GM12878 (cell line): ENCODE measurements at regions not wholly inside any gene's neighbourhood (a gene's known extent, or its start where the extent isn't known, plus 50 kb on each side); places are given as distances from the start of the nearest gene placed in this dataset.

ENCODE experiments used
- ATAC-seq: fragments of 200-7000 bp; cut with Tn5 transposase; 3 replicates; pipeline ENCODE4 v1.9.1; 2020; ENCODE audit warnings: mild to moderate bottlenecking, moderate library complexity
- BruUV-seq: library from RNA; stranded (reverse); fragments of 400-500 nt; replicated peaks from 2 replicates; lab custom pipeline; 2021; lab: Mats Ljungman, UMichigan
- CTCF ChIA-PET: fragments of 300-600 bp; sonication (Branson Sonifier 250); formaldehyde crosslinking; extraction: SDS; loops from one replicate; lab custom pipeline; 2021; ENCODE audit warnings: inconsistent platforms; lab: Yijun Ruan, JAX
- POLR2A ChIA-PET: fragments of 350-600 bp; formaldehyde crosslinking; extraction: SDS; loops from one replicate; lab custom pipeline; 2021; ENCODE audit warnings: inconsistent platforms; lab: Charles Lee
- RAD21 ChIA-PET: fragments of 300-600 bp; sonication (Branson Sonifier 250); formaldehyde crosslinking; loops from one replicate; lab custom pipeline; 2023; ENCODE audit warnings: antibody characterized with exemption; ENCODE audit not compliant: unreplicated experiment; lab: Charles Lee
- SMC1A ChIA-PET: fragments of 300-600 bp; sonication (Branson Sonifier 250); formaldehyde crosslinking; loops from one replicate; lab custom pipeline; 2023; ENCODE audit not compliant: unreplicated experiment, uncharacterized antibody; lab: Charles Lee
- DNase-seq: peaks from one replicate; pipeline ENCODE4 v3.0.0-alpha.2; 2011; ENCODE audit warnings: low read depth, low spot score
- FAIRE-seq: peaks from 3 replicates; lab custom pipeline; 2011; peaks lifted over from hg19 to GRCh38; lab: Jason Lieb, UNC
- H2AFZ ChIP-seq: 2 replicates; pipeline ENCODE4 v1.6.0; 2011; ENCODE audit warnings: low read depth, low read length, control low read depth; ENCODE audit not compliant: control insufficient read depth
- H3K27ac ChIP-seq: 2 replicates; pipeline ENCODE4 v1.5.1; 2011; ENCODE audit warnings: control low read depth; ENCODE audit not compliant: control insufficient read depth, insufficient read depth
- H3K27me3 ChIP-seq, 2 experiments: replicated peaks in 1 of 2; 2 replicates each; pipeline versions ENCODE4 v1.6.0 to v1.6.1; 2011; ENCODE audit warnings: low read length in 1 of 2; ENCODE audit not compliant: control insufficient read depth in 2 of 2, insufficient read depth in 2 of 2
- H3K36me3 ChIP-seq, 2 experiments: 2 replicates each; pipeline ENCODE4 v1.5.1; 2011; ENCODE audit warnings: low read length in 1 of 2; ENCODE audit not compliant: control insufficient read depth in 2 of 2, insufficient read depth in 2 of 2
- H3K4me1 ChIP-seq: 2 replicates; pipeline ENCODE4 v1.6.1; 2011; ENCODE audit warnings: mild to moderate bottlenecking, low read length, moderate library complexity, mixed read lengths; ENCODE audit not compliant: control insufficient read depth, insufficient read depth
- H3K4me2 ChIP-seq: 2 replicates; pipeline ENCODE4 v1.6.0; 2011; ENCODE audit warnings: control low read depth; ENCODE audit not compliant: control insufficient read depth, insufficient read depth
- H3K4me3 ChIP-seq: fragments of 200-600 bp; sonication (generic); 2 replicates; pipeline ENCODE4 v1.5.1; 2016
- H3K79me2 ChIP-seq: 2 replicates; pipeline ENCODE4 v1.6.0; 2011; ENCODE audit warnings: low read length; ENCODE audit not compliant: control insufficient read depth, insufficient read depth
- H3K9ac ChIP-seq: 2 replicates; pipeline ENCODE4 v1.8.0; 2011; ENCODE audit warnings: low read length, control low read depth, mixed read lengths; ENCODE audit not compliant: control insufficient read depth, insufficient read depth
- H3K9me3 ChIP-seq: replicated peaks from 3 replicates; pipeline ENCODE4 v1.5.1; 2011; ENCODE audit warnings: mild to moderate bottlenecking, low read length; ENCODE audit not compliant: control insufficient read depth, insufficient read depth
- H4K20me1 ChIP-seq: 2 replicates; pipeline ENCODE4 v1.6.0; 2011; ENCODE audit not compliant: control insufficient read depth, insufficient read depth
- CHD1 ChIP-seq: IDR thresholded peaks from 2 replicates; pipeline ENCODE4 v1.6.1; 2012; ENCODE audit warnings: low read depth, low read length, improper control_type of control experiment
- KLF5 ChIP-seq: fragments of 450-650 bp; IDR thresholded peaks from 2 replicates; pipeline ENCODE4 v1.6.1; 2014; ENCODE audit warnings: mild to moderate bottlenecking; ENCODE audit not compliant: partially characterized antibody
- MTA3 ChIP-seq: IDR thresholded peaks from 2 replicates; pipeline ENCODE4 v1.6.1; 2012; ENCODE audit warnings: low read length, inconsistent platforms, borderline replicate concordance
- NR2C1 ChIP-seq: fragments of 450-650 bp; IDR thresholded peaks from 2 replicates; pipeline ENCODE4 v1.6.1; 2017; ENCODE audit warnings: antibody characterized with exemption, mild to moderate bottlenecking, moderate library complexity
- PAX8 ChIP-seq: fragments of 450-650 bp; IDR thresholded peaks from 2 replicates; pipeline ENCODE4 v1.6.1; 2017; ENCODE audit warnings: mild to moderate bottlenecking, moderate library complexity
- RAD51 ChIP-seq: fragments of 450-650 bp; IDR thresholded peaks from 2 replicates; pipeline ENCODE4 v1.6.1; 2016; ENCODE audit warnings: moderate library complexity, mild to moderate bottlenecking, inconsistent platforms
- RBBP5 ChIP-seq: fragments of 200-600 bp; sonication (generic); conservative IDR thresholded peaks from 2 replicates; pipeline ENCODE4 v1.6.1; 2016
- ZZZ3 ChIP-seq: IDR thresholded peaks from 2 replicates; pipeline ENCODE4 v1.6.1; 2011; ENCODE audit warnings: low read depth; ENCODE audit not compliant: control insufficient read depth, insufficient read length
- WGBS: methylation state at CpG from one replicate; pipeline ENCODE4 v1.1.6; 2016; ENCODE audit warnings: low lambda C conversion rate; ENCODE audit not compliant: insufficient replicate concordance, insufficient coverage; ENCODE audit errors: missing lambda C conversion rate; 5-methylcytosine and 5-hydroxymethylcytosine counted together
- in situ Hi-C: fragments of 300-500 bp; cut with MboI; formaldehyde crosslinking; loops from 9 replicates; pipeline ENCODE4 v1.14.3; 2018; ENCODE audit warnings: mixed read lengths
- intact Hi-C: fragments of 100-400 bp; cut with micrococcal nuclease; formaldehyde crosslinking; loops from one replicate; pipeline ENCODE4 v1.14.2; 2022; ENCODE audit not compliant: unreplicated experiment
- TF ChIP-seq, protein P1 (sequence below): fragments of 150-350 bp; IDR thresholded peaks from 2 replicates; pipeline ENCODE4 v1.6.1; 2014; ENCODE audit warnings: mild to moderate bottlenecking, low read depth, low read length
- TF ChIP-seq, protein P2 (sequence below): fragments of 450-650 bp; IDR thresholded peaks from 2 replicates; pipeline ENCODE4 v1.6.1; 2017; ENCODE audit warnings: low read depth, mild to moderate bottlenecking, moderate library complexity

DNA sequence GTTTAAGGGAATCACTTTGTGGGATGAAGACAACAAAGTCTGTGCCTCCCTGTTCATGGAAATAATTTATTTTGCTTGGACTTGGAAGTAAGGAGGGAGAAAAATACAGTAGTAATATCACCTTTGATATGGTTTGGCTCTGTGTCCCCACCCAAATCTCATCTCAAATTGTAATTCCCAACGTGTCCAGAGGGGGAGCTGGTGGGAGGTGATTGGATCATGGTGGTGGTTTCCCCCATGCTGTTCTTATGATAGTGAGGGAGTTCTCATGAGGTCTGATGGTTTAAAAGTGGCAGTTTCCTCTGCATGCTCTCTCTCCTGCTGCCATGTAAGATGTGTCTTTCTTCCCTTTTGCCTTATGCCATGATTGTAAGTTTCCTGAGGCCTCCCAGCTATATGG lies 460.7 kb downstream of the NOVA1 start:
- 0% methylated on average over 1 of the region's 1 CpG for WGBS
- no peak overlapping the region for H3K27ac ChIP-seq
- intact Hi-C loops = no loop called here
- CTCF ChIA-PET = no interaction called here
- no peaks in the 10 kb centered on the region for H3K79me2 ChIP-seq
- no peaks in the 10 kb centered on the region for H3K9me3 ChIP-seq
- H4K20me1 ChIP-seq = no peaks in the 10 kb centered on the region
- H3K4me3 ChIP-seq = no peak overlapping the region
- H3K9ac ChIP-seq = no peak overlapping the region
- POLR2A ChIA-PET = no interaction called here
- no peak for DNase-seq
- in situ Hi-C loops = no loop called here
- no peak for FAIRE-seq
- no TSS peak for BruUV-seq
- no peaks in the 10 kb centered on the region for H3K36me3 ChIP-seq
- no peak overlapping the region for H3K4me2 ChIP-seq
- ATAC-seq = no peak
- no peak overlapping the region for H2AFZ ChIP-seq
- RAD21 ChIA-PET = no interaction called here
- H3K4me1 ChIP-seq = no peaks in the 10 kb centered on the region
- SMC1A ChIA-PET = no interaction called here
- TF ChIP-seq KLF5 (no peak), NR2C1 (no peak), RAD51 (no peak), PAX8 (no peak), RBBP5 (no peak), MTA3 (no peak), ZZZ3 (no peak), CHD1 (no peak)
- TF ChIP-seq, protein P1, sequence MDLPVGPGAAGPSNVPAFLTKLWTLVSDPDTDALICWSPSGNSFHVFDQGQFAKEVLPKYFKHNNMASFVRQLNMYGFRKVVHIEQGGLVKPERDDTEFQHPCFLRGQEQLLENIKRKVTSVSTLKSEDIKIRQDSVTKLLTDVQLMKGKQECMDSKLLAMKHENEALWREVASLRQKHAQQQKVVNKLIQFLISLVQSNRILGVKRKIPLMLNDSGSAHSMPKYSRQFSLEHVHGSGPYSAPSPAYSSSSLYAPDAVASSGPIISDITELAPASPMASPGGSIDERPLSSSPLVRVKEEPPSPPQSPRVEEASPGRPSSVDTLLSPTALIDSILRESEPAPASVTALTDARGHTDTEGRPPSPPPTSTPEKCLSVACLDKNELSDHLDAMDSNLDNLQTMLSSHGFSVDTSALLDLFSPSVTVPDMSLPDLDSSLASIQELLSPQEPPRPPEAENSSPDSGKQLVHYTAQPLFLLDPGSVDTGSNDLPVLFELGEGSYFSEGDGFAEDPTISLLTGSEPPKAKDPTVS = no peak
- TF ChIP-seq, protein P2, sequence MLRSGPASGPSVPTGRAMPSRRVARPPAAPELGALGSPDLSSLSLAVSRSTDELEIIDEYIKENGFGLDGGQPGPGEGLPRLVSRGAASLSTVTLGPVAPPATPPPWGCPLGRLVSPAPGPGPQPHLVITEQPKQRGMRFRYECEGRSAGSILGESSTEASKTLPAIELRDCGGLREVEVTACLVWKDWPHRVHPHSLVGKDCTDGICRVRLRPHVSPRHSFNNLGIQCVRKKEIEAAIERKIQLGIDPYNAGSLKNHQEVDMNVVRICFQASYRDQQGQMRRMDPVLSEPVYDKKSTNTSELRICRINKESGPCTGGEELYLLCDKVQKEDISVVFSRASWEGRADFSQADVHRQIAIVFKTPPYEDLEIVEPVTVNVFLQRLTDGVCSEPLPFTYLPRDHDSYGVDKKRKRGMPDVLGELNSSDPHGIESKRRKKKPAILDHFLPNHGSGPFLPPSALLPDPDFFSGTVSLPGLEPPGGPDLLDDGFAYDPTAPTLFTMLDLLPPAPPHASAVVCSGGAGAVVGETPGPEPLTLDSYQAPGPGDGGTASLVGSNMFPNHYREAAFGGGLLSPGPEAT = no peak
- H3K27me3 ChIP-seq = no peaks in the 10 kb centered on the region
